Skin epidermis (tissue), 12 donors: ENCODE measurements at regions not wholly inside any gene's neighbourhood (a gene's known extent, or its start where the extent isn't known, plus 50 kb on each side); places are given as distances from the start of the nearest gene placed in this dataset.
A peak's percentile ranks its signal among the peaks of the same experiment; 100 is the strongest.

Source experiments
- H3K27ac ChIP-seq, 21 experiments: fragments of 200-600 bp; sonication (generic) in 11 of 21; one replicate each; pipeline ENCODE4 v1.5.0; 2020; ENCODE audit warnings: mild to moderate bottlenecking in 3 of 21, inconsistent platforms in 2 of 21, moderate library complexity in 2 of 21
- H3K4me3 ChIP-seq, 7 experiments: fragments of 200-600 bp; sonication (generic) in 2 of 7; one replicate each; pipeline ENCODE4 v1.5.0; 2020; ENCODE audit warnings: inconsistent platforms in 2 of 7, mild to moderate bottlenecking in 2 of 7, moderate library complexity in 1 of 7

GRCh38 chr4:180946188-180946587 is 1297.0 kb upstream of the TENM3 start:
- Histone ChIP-seq H3K27ac (no peak overlapping the region), H3K4me3 (no peak overlapping the region)

- H3K27ac ChIP-seq = no peak overlapping the region
These were observed 1295.8 kb upstream of the TENM3 start for GRCh38 chr4:180947425-180947824.

GRCh38 chr4:180949424-180950213 is 1293.6 kb upstream of the TENM3 start:
- no peak overlapping the region for H3K27ac ChIP-seq
- H3K4me3 ChIP-seq = no peak overlapping the region

More at GRCh38 chr4:180947425-180947824, 1295.8 kb upstream of the TENM3 start:
- H3K4me3 ChIP-seq = no peak overlapping the region

GRCh38 chr4:180950377-180950776 is 1292.8 kb upstream of the TENM3 start:
- H3K27ac ChIP-seq = no peak overlapping the region

GRCh38 chr4:180951312-180951711 is 1291.9 kb upstream of the TENM3 start:
- Histone ChIP-seq H3K27ac (no peak overlapping the region), H3K4me3 (no peak overlapping the region)

More at GRCh38 chr4:180950377-180950776, 1292.8 kb upstream of the TENM3 start:
- no peak overlapping the region for H3K4me3 ChIP-seq

- Histone ChIP-seq H3K27ac (no peak overlapping the region), H3K4me3 (no peak overlapping the region)
These were observed 1289.6 kb upstream of the TENM3 start for GRCh38 chr4:180953572-180953971.

- Histone ChIP-seq H3K4me3 (no peak overlapping the region), H3K27ac (no peak overlapping the region)
These were observed 1282.3 kb upstream of the TENM3 start for GRCh38 chr4:180960743-180961401.

- no peak overlapping the region for H3K27ac ChIP-seq
- no peak overlapping the region for H3K4me3 ChIP-seq
These were observed 1280.9 kb upstream of the TENM3 start for GRCh38 chr4:180962268-180962667.

GRCh38 chr4:180966312-180966711 is 1276.9 kb upstream of the TENM3 start:
- Histone ChIP-seq H3K4me3 (no peak overlapping the region), H3K27ac (no peak overlapping the region)

GRCh38 chr4:180967936-180968335 is 1275.3 kb upstream of the TENM3 start:
- no peak overlapping the region for H3K4me3 ChIP-seq
- no peak overlapping the region for H3K27ac ChIP-seq

GRCh38 chr4:180973894-180974293 is 1269.3 kb upstream of the TENM3 start:
- H3K4me3 ChIP-seq = no peak overlapping the region
- no peak overlapping the region for H3K27ac ChIP-seq

- H3K4me3 ChIP-seq = no peak overlapping the region
- no peak overlapping the region for H3K27ac ChIP-seq
These were observed 1252.3 kb upstream of the TENM3 start for GRCh38 chr4:180990931-180991330.

- Histone ChIP-seq H3K4me3 (no peak overlapping the region), H3K27ac (no peak overlapping the region)
These were observed 1249.9 kb upstream of the TENM3 start for GRCh38 chr4:180993244-180993836.

GRCh38 chr4:180994722-180995121 is 1248.5 kb upstream of the TENM3 start:
- Histone ChIP-seq H3K4me3 (no peak overlapping the region), H3K27ac (no peak overlapping the region)

- H3K4me3 ChIP-seq = no peak overlapping the region
- no peak overlapping the region for H3K27ac ChIP-seq
These were observed 1244.0 kb upstream of the TENM3 start for GRCh38 chr4:180999217-180999616.

GRCh38 chr4:181004056-181004455 is 1239.1 kb upstream of the TENM3 start:
- Histone ChIP-seq H3K27ac (no peak overlapping the region), H3K4me3 (no peak overlapping the region)

- Histone ChIP-seq H3K4me3 (peak overlapping the region in 1 of 7 experiments; percentile 10), H3K27ac (no peak overlapping the region)
These were observed 1236.5 kb upstream of the TENM3 start for GRCh38 chr4:181006499-181007260.

GRCh38 chr4:181007751-181008150 is 1235.5 kb upstream of the TENM3 start:
- H3K4me3 ChIP-seq = no peak overlapping the region
- H3K27ac ChIP-seq = no peak overlapping the region

- Histone ChIP-seq H3K4me3 (no peak overlapping the region), H3K27ac (no peak overlapping the region)
These were observed 1235.0 kb upstream of the TENM3 start for GRCh38 chr4:181008164-181008563.

GRCh38 chr4:181013162-181013561 is 1230.0 kb upstream of the TENM3 start:
- Histone ChIP-seq H3K27ac (no peak overlapping the region), H3K4me3 (no peak overlapping the region)
